OCI-LY7 (cell line): ENCODE measurements at regions not wholly inside any gene's neighbourhood (a gene's known extent, or its start where the extent isn't known, plus 50 kb on each side); places are given as distances from the start of the nearest gene placed in this dataset.

Experiments used
- BruUV-seq: library from RNA; stranded (reverse); fragments of 400-500 nt; replicated peaks from 2 replicates; lab custom pipeline; 2021; lab: Mats Ljungman, UMichigan
- CTCF ChIA-PET: fragments of 300-600 bp; sonication (Branson Sonifier 250); formaldehyde crosslinking; loops from one replicate; lab custom pipeline; 2022; ENCODE audit warnings: antibody characterized with exemption; ENCODE audit not compliant: unreplicated experiment; lab: Charles Lee
- POLR2A ChIA-PET: fragments of 300-600 bp; sonication (Branson Sonifier 250); formaldehyde crosslinking; loops from one replicate; lab custom pipeline; 2022; ENCODE audit warnings: antibody characterized with exemption; lab: Charles Lee
- DNase-seq: peaks from one replicate; pipeline ENCODE4 v3.0.0-alpha.2; 2015; ENCODE audit warnings: low spot score
- H2AFZ ChIP-seq: fragments of 200-600 bp; sonication (generic), shearing (Covaris generic); 2 replicates; pipeline ENCODE4 v1.6.1; 2014; ENCODE audit warnings: mild to moderate bottlenecking, antibody characterized with exemption, low read length, moderate library complexity
- H3K27ac ChIP-seq: fragments of 200-600 bp; sonication (generic); 2 replicates; pipeline ENCODE4 v1.5.1; 2014; ENCODE audit warnings: mixed run types, low read depth, mild to moderate bottlenecking, moderate library complexity, low read length, inconsistent platforms; ENCODE audit not compliant: poor library complexity, severe bottlenecking
- H3K36me3 ChIP-seq: fragments of 200-600 bp; sonication (generic); 2 replicates; pipeline ENCODE4 v1.6.1; 2014; ENCODE audit warnings: mild to moderate bottlenecking, antibody characterized with exemption, low read length, moderate library complexity, mixed read lengths; ENCODE audit not compliant: insufficient read depth
- H3K4me1 ChIP-seq: fragments of 200-600 bp; sonication (generic); 2 replicates; pipeline ENCODE4 v1.5.1; 2014; ENCODE audit warnings: mild to moderate bottlenecking, low read length; ENCODE audit not compliant: insufficient read depth, poor library complexity, severe bottlenecking
- H3K4me2 ChIP-seq: fragments of 200-600 bp; sonication (generic); 2 replicates; pipeline ENCODE4 v1.6.1; 2014; ENCODE audit warnings: mild to moderate bottlenecking, low read length
- H3K4me3 ChIP-seq: fragments of 200-600 bp; sonication (generic); 2 replicates; pipeline ENCODE4 v1.5.1; 2014; ENCODE audit warnings: mild to moderate bottlenecking, low read depth, low read length; ENCODE audit not compliant: poor library complexity, severe bottlenecking
- H3K79me2 ChIP-seq: fragments of 200-600 bp; sonication (generic); 2 replicates; pipeline ENCODE4 v1.6.1; 2016; ENCODE audit warnings: low read depth, mild to moderate bottlenecking, low read length, moderate library complexity, mixed read lengths; ENCODE audit not compliant: insufficient read depth
- H3K9me2 ChIP-seq: fragments of 200-600 bp; sonication (generic); 2 replicates; pipeline ENCODE4 v1.6.1; 2016; ENCODE audit warnings: mild to moderate bottlenecking, low read length, mixed read lengths; ENCODE audit not compliant: insufficient read depth
- H3K9me3 ChIP-seq: fragments of 200-600 bp; sonication (generic); 2 replicates; pipeline ENCODE4 v1.6.1; 2014; ENCODE audit warnings: mild to moderate bottlenecking, mixed run types, low read length, mixed read lengths
- H4K20me1 ChIP-seq: fragments of 200-600 bp; sonication (generic); 2 replicates; pipeline ENCODE4 v1.6.1; 2014; ENCODE audit warnings: mild to moderate bottlenecking, antibody characterized with exemption, low read length, moderate library complexity, mixed read lengths; ENCODE audit not compliant: insufficient read depth
- EZH2phosphoT487 ChIP-seq: fragments of 200-600 bp; sonication (generic); IDR thresholded peaks from 2 replicates; pipeline ENCODE4 v1.6.1; 2018; ENCODE audit warnings: low read depth, borderline replicate concordance, mild to moderate bottlenecking, mixed run types, antibody characterized with exemption, low read length, moderate library complexity, mixed read lengths
- intact Hi-C: fragments of 100-400 bp; cut with micrococcal nuclease; formaldehyde crosslinking; loops from one replicate; pipeline ENCODE4 v1.10.0; 2022; ENCODE audit not compliant: unreplicated experiment
- TF ChIP-seq, protein P1 (sequence below): fragments of 200-600 bp; sonication (generic); conservative IDR thresholded peaks from 2 replicates; pipeline ENCODE4 v1.5.1; 2014; ENCODE audit warnings: mild to moderate bottlenecking, antibody characterized with exemption, low read length, moderate library complexity, mixed read lengths

DNA sequence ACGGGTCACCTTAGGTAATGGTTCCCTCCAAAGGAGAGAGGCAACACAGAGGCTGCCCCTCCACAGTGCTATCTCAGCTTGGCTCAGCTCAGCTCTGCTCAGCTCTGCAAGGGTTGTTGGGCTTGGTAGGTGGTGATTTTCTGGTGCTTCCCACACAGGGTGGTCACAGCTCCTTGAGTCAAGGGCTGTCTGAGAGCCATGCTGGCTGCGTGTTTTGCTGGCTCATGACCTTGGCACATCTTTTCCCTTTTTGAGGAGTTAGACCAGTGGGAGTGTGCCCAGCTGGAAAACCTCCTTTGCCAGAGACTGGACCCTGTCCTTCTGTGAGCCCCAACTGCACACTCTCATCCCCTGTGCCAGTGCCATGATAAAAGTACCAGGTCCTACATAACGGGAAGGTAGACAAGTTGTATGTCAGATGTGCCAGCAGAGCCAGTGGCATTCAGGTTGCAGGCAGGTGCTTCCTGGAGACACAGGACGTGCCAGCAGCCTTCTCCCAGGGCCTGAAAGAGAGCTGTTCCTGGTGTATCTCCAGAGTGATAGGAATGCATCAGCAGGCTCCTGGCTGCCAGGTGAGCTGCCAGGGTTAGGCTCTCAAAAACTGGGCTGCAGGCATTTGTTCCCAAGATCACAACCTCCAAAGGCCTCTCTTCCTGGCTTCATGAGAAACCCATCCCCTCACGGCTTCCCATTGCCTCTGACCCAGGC lies 118.6 kb upstream of the CXCL14 start:
- BruUV-seq, result no TSS peak
- no peak overlapping the region for H3K4me3 ChIP-seq
- CTCF ChIA-PET, result no interaction called here
- POLR2A ChIA-PET, result interaction anchor here (0.8 kb wide), 1 partner anchor 24 kb away, joined by 3 read pairs; no protein-coding TSS in a partner anchor
- no peaks in the 10 kb centered on the region for H3K36me3 ChIP-seq
- H3K9me3 ChIP-seq, result no peaks in the 10 kb centered on the region
- H2AFZ ChIP-seq, result no peak overlapping the region
- no peaks in the 10 kb centered on the region for H3K79me2 ChIP-seq
- H3K4me1 ChIP-seq, result no peaks in the 10 kb centered on the region
- H3K27ac ChIP-seq, result no peak overlapping the region
- TF ChIP-seq, protein P1, sequence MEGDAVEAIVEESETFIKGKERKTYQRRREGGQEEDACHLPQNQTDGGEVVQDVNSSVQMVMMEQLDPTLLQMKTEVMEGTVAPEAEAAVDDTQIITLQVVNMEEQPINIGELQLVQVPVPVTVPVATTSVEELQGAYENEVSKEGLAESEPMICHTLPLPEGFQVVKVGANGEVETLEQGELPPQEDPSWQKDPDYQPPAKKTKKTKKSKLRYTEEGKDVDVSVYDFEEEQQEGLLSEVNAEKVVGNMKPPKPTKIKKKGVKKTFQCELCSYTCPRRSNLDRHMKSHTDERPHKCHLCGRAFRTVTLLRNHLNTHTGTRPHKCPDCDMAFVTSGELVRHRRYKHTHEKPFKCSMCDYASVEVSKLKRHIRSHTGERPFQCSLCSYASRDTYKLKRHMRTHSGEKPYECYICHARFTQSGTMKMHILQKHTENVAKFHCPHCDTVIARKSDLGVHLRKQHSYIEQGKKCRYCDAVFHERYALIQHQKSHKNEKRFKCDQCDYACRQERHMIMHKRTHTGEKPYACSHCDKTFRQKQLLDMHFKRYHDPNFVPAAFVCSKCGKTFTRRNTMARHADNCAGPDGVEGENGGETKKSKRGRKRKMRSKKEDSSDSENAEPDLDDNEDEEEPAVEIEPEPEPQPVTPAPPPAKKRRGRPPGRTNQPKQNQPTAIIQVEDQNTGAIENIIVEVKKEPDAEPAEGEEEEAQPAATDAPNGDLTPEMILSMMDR, result no peak
- no peak for TF ChIP-seq EZH2phosphoT487
- no peaks in the 10 kb centered on the region for H3K9me2 ChIP-seq
- no peak for DNase-seq
- H4K20me1 ChIP-seq, result no peaks in the 10 kb centered on the region
- no peak overlapping the region for H3K4me2 ChIP-seq
- intact Hi-C loops, result no loop called here

DNA sequence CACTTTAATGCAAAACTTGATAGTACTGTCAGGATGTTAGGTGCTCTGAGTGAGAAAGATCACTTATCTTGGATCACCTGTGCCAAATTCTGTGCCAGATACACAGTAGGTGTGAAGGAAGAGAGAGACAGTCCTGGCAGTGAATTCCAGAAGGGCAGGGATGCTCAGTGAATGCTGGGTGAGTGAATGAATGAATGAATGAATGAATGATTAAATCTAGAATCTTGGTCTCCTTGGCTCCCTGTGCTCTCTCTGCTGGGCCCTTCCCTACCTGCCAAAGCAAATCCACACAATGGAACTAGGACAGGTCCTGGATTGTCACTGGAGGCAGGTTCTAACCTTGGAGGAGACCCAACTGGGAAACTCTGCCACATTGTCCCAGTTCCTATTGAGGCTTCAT lies 117.5 kb upstream of the CXCL14 start:
- Histone ChIP-seq H3K79me2 (no peaks in the 10 kb centered on the region), H3K27ac (no peak overlapping the region), H3K36me3 (no peaks in the 10 kb centered on the region), H3K4me2 (no peak overlapping the region), H3K9me2 (no peaks in the 10 kb centered on the region), H3K4me3 (no peak overlapping the region), H2AFZ (no peak overlapping the region), H4K20me1 (no peaks in the 10 kb centered on the region), H3K9me3 (no peaks in the 10 kb centered on the region), H3K4me1 (no peaks in the 10 kb centered on the region)
- BruUV-seq, result no TSS peak
- TF ChIP-seq, protein P1, result no peak
- TF ChIP-seq EZH2phosphoT487, result no peak
- intact Hi-C loops, result no loop called here
- CTCF ChIA-PET, result no interaction called here
- POLR2A ChIA-PET, result no interaction called here
- DNase-seq, result no peak

DNA sequence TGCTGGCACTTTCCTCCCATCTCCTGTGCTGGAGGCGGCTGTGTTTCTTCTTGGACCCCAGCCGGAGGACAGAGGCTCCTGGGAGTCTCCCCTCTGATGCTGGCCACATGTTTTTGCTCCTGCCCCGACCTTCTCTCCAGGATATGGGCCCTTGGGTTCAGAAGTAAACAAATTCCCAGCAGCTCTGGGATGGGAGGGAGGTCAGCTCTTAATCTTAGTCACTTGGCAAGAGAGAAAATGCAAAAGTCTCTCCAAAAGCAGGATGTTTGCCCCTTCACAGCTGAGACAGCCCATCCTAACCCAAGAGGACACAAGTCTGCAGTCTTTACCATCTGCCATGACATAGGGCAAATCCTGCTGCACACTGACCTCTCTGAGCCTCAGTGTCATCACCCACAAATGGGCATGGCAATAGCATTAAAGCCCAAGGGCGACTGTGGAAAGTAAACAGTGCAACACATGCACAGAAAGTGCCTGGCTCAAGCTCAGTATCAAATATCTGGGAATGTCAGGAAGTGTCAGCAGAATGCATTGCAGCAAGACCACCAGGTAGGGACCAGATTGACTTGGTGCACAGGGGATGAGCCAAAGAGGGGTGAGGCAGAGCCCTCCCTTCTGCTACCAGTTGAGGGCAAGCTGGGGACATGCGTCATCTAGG lies 117.0 kb upstream of the CXCL14 start:
- no peak overlapping the region for H3K27ac ChIP-seq
- ChIA-PET POLR2A (no interaction called here), CTCF (no interaction called here)
- BruUV-seq, result no TSS peak
- H3K4me3 ChIP-seq, result no peak overlapping the region
- no peaks in the 10 kb centered on the region for H3K9me2 ChIP-seq
- no peak for TF ChIP-seq EZH2phosphoT487
- TF ChIP-seq, protein P1, result no peak
- no peaks in the 10 kb centered on the region for H3K79me2 ChIP-seq
- intact Hi-C loops, result no loop called here
- no peaks in the 10 kb centered on the region for H4K20me1 ChIP-seq
- H3K4me1 ChIP-seq, result no peaks in the 10 kb centered on the region
- no peaks in the 10 kb centered on the region for H3K9me3 ChIP-seq
- no peak overlapping the region for H3K4me2 ChIP-seq
- H3K36me3 ChIP-seq, result no peaks in the 10 kb centered on the region
- H2AFZ ChIP-seq, result no peak overlapping the region
- DNase-seq, result no peak
